ENCODE measurements at regions not wholly inside any gene's neighbourhood (a gene's known extent, or its start where the extent isn't known, plus 50 kb on each side); places are given as distances from the start of the nearest gene placed in this dataset.

DNA sequence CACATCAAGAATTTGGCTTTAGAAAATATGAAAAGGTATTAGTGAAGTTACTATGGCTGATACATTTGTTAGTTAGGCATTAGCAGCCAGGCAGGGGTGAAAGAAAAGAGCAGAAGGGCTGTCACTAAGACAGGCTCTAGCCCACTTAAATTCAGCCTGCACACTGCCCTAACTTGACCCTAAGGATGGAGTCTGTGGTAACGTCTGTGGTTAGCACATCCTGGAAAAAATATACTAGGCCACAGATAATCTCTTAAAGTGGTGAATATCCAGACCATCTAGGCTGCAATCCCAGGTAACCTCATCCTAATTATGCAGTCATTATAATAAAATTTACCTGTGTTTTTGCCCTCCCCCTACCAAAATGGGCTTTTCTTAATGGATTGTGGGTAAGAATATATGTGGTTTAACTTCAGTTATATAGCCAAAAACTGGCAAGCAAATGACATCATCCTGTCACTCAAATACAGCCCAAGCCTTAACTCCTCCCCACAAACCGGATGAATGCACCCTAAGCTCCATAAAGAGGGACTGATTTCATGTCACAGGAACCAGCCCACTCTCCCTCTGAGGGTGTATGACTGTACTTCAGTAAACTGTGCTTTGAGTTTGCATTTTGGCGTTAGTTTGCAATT lies 440.9 kb downstream of the LRFN5 start:
- intact Hi-C loops (cut with micrococcal nuclease; ENCODE audit: unreplicated experiment) (no loop called here), in situ Hi-C loops (cut with HindIII; ENCODE audit: low pct_unique_long_range_greater_than_20kb, low sequenced_read_pairs) (no loop called here)
- DNase-seq (ENCODE audit: low read depth, low spot score) (no peak), ATAC-seq (no peak)
- Histone ChIP-seq H3K27ac (ENCODE audit: low read length) (no peak overlapping the region), H3K4me1 (ENCODE audit: control insufficient read depth, insufficient read depth, low read length) (no peaks in the 10 kb centered on the region), H3K9me3 (ENCODE audit: control insufficient read depth, insufficient read depth, low read depth, low read length) (no peaks in the 10 kb centered on the region), H3K36me3 (ENCODE audit: control insufficient read depth, insufficient read depth, low read length) (no peaks in the 10 kb centered on the region), H3K4me3 (ENCODE audit: low read depth in 2 of 2, low read length in 2 of 2) (no peak overlapping the region), H3K27me3 (ENCODE audit: control insufficient read depth, insufficient read depth, low read length) (no peaks in the 10 kb centered on the region)
- ChIA-PET CTCF (no interaction called here), POLR2A (no interaction called here)
- TF ChIP-seq, protein P1, sequence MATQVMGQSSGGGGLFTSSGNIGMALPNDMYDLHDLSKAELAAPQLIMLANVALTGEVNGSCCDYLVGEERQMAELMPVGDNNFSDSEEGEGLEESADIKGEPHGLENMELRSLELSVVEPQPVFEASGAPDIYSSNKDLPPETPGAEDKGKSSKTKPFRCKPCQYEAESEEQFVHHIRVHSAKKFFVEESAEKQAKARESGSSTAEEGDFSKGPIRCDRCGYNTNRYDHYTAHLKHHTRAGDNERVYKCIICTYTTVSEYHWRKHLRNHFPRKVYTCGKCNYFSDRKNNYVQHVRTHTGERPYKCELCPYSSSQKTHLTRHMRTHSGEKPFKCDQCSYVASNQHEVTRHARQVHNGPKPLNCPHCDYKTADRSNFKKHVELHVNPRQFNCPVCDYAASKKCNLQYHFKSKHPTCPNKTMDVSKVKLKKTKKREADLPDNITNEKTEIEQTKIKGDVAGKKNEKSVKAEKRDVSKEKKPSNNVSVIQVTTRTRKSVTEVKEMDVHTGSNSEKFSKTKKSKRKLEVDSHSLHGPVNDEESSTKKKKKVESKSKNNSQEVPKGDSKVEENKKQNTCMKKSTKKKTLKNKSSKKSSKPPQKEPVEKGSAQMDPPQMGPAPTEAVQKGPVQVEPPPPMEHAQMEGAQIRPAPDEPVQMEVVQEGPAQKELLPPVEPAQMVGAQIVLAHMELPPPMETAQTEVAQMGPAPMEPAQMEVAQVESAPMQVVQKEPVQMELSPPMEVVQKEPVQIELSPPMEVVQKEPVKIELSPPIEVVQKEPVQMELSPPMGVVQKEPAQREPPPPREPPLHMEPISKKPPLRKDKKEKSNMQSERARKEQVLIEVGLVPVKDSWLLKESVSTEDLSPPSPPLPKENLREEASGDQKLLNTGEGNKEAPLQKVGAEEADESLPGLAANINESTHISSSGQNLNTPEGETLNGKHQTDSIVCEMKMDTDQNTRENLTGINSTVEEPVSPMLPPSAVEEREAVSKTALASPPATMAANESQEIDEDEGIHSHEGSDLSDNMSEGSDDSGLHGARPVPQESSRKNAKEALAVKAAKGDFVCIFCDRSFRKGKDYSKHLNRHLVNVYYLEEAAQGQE (IDR thresholded peaks at IDR 0.05; ENCODE audit: insufficient read depth in 1 of 2, low read depth in 2 of 2, low read length in 1 of 2): no peak
- TF ChIP-seq, protein P2, sequence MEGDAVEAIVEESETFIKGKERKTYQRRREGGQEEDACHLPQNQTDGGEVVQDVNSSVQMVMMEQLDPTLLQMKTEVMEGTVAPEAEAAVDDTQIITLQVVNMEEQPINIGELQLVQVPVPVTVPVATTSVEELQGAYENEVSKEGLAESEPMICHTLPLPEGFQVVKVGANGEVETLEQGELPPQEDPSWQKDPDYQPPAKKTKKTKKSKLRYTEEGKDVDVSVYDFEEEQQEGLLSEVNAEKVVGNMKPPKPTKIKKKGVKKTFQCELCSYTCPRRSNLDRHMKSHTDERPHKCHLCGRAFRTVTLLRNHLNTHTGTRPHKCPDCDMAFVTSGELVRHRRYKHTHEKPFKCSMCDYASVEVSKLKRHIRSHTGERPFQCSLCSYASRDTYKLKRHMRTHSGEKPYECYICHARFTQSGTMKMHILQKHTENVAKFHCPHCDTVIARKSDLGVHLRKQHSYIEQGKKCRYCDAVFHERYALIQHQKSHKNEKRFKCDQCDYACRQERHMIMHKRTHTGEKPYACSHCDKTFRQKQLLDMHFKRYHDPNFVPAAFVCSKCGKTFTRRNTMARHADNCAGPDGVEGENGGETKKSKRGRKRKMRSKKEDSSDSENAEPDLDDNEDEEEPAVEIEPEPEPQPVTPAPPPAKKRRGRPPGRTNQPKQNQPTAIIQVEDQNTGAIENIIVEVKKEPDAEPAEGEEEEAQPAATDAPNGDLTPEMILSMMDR (IDR thresholded peaks at IDR 0.05): no peak
- no peak for TF ChIP-seq POLR2AphosphoS5 (IDR thresholded peaks at IDR 0.05; ENCODE audit: low read depth, low read length)
- TF ChIP-seq TCF7L2 (IDR thresholded peaks at IDR 0.05; ENCODE audit: low read depth, low read length): no peak
- TF ChIP-seq SIN3A (IDR thresholded peaks at IDR 0.05; ENCODE audit: borderline replicate concordance, insufficient read depth, low read depth, low read length): no peak
- no TSS peak for BruUV-seq (replicated peaks)

DNA sequence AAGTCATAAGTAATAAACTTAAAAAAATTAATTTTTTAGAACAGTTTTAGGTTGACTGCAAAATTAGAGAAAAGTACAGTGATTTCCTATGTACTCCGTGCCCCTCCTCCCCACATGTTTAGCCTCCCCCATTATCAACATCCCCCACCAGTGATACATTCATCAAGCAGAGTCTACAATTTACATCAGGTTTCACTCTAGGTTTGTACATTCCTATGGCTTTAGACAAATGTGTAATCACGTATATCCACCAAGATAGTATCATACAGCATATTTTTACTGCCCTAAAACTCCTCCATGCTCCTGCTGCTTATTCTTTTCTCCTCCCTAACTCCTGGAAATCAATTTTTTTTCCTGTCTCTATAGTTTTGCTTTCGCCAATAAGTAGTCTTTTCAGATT lies 438.7 kb downstream of the LRFN5 start:
- Histone ChIP-seq H3K27ac (ENCODE audit: low read length) (no peak overlapping the region), H3K4me1 (ENCODE audit: control insufficient read depth, insufficient read depth, low read length) (no peaks in the 10 kb centered on the region), H3K27me3 (ENCODE audit: control insufficient read depth, insufficient read depth, low read length) (no peaks in the 10 kb centered on the region), H3K9me3 (ENCODE audit: control insufficient read depth, insufficient read depth, low read depth, low read length) (0 out of 2 replicates have a peak, but pooled peaks cover 5% of the 10 kb centered on the region), H3K4me3 (ENCODE audit: low read depth in 2 of 2, low read length in 2 of 2) (no peak overlapping the region), H3K36me3 (ENCODE audit: control insufficient read depth, insufficient read depth, low read length) (no peaks in the 10 kb centered on the region)
- in situ Hi-C loops (cut with HindIII; ENCODE audit: low pct_unique_long_range_greater_than_20kb, low sequenced_read_pairs) (no loop called here), intact Hi-C loops (cut with micrococcal nuclease; ENCODE audit: unreplicated experiment) (no loop called here)
- TF ChIP-seq POLR2AphosphoS5 (IDR thresholded peaks at IDR 0.05; ENCODE audit: low read depth, low read length) (no peak), SIN3A (IDR thresholded peaks at IDR 0.05; ENCODE audit: borderline replicate concordance, insufficient read depth, low read depth, low read length) (no peak), TCF7L2 (IDR thresholded peaks at IDR 0.05; ENCODE audit: low read depth, low read length) (no peak)
- TF ChIP-seq, protein P2 (IDR thresholded peaks at IDR 0.05): no peak
- TF ChIP-seq, protein P1 (IDR thresholded peaks at IDR 0.05; ENCODE audit: insufficient read depth in 1 of 2, low read depth in 2 of 2, low read length in 1 of 2): no peak
- DNase-seq (ENCODE audit: low read depth, low spot score): no peak
- no TSS peak for BruUV-seq (replicated peaks)
- ATAC-seq: peak; percentile 58; the same call in 1 of the 2 replicates
- POLR2A ChIA-PET: no interaction called here
- CTCF ChIA-PET: no interaction called here

All from Panc1 (cell line).